ENCODE measurements at regions not wholly inside any gene's neighbourhood (a gene's known extent, or its start where the extent isn't known, plus 50 kb on each side); places are given as distances from the start of the nearest gene placed in this dataset.

- TF ChIP-seq CTCF (IDR thresholded peaks at IDR 0.05), result no peak
Measured at GRCh38 chr5:154647761-154648145, 107.4 kb upstream of the LARP1 start.

- no peak for TF ChIP-seq CTCF (IDR thresholded peaks at IDR 0.05)
Measured at GRCh38 chr5:154647114-154647760, 107.9 kb upstream of the LARP1 start.

GRCh38 chr5:154646745-154647113, 108.4 kb upstream of the LARP1 start:
- TF ChIP-seq CTCF (IDR thresholded peaks at IDR 0.05), result no peak

- TF ChIP-seq CTCF (IDR thresholded peaks at IDR 0.05), result no peak
Measured at GRCh38 chr5:154644745-154645411, 110.3 kb upstream of the LARP1 start.

GRCh38 chr5:154642499-154643245, 112.5 kb upstream of the LARP1 start:
- TF ChIP-seq CTCF (IDR thresholded peaks at IDR 0.05), result peak; percentile 89

- peak; percentile 47; the same call in 1 of the 2 replicates for TF ChIP-seq CTCF (IDR thresholded peaks at IDR 0.05)
Measured at GRCh38 chr5:154640213-154640831, 114.9 kb upstream of the LARP1 start.

GRCh38 chr5:154631141-154631540, 124.0 kb upstream of the LARP1 start:
- no peak for TF ChIP-seq CTCF (IDR thresholded peaks at IDR 0.05)
